PC-3 (cell line): ENCODE measurements at regions not wholly inside any gene's neighbourhood (a gene's known extent, or its start where the extent isn't known, plus 50 kb on each side); places are given as distances from the start of the nearest gene placed in this dataset.

Experiments
- ATAC-seq: fragments of 200-7000 bp; cut with Tn5 transposase; 2 replicates; pipeline ENCODE4 v1.9.1; 2020; ENCODE audit warnings: mild to moderate bottlenecking, moderate library complexity
- BruUV-seq: library from RNA; stranded (reverse); fragments of 400-500 nt; replicated peaks from 2 replicates; lab custom pipeline; 2021; lab: Mats Ljungman, UMichigan
- CTCF ChIA-PET: fragments of 300-600 bp; sonication (Branson Sonifier 250); formaldehyde crosslinking; loops from one replicate; lab custom pipeline; 2022; ENCODE audit warnings: antibody characterized with exemption; lab: Charles Lee
- POLR2A ChIA-PET: fragments of 300-600 bp; sonication (Branson Sonifier 250); formaldehyde crosslinking; loops from one replicate; lab custom pipeline; 2022; ENCODE audit warnings: antibody characterized with exemption; ENCODE audit not compliant: unreplicated experiment; lab: Charles Lee
- DNase-seq: peaks from one replicate; pipeline ENCODE4 v3.0.0-alpha.2; 2015
- H2AFZ ChIP-seq: fragments of 300-600 bp; sonication (generic); 2 replicates; pipeline ENCODE4 v1.6.0; 2016; ENCODE audit warnings: antibody characterized with exemption, low read length
- H3F3A ChIP-seq: fragments of 300-600 bp; sonication (generic); one replicate; pipeline ENCODE4 v1.6.0; 2017; ENCODE audit warnings: antibody characterized with exemption, low read length, control low read depth, mild to moderate bottlenecking; ENCODE audit not compliant: unreplicated experiment
- H3K27ac ChIP-seq: fragments of 300-600 bp; sonication (generic); 2 replicates; pipeline ENCODE4 v1.5.1; 2016; ENCODE audit warnings: mild to moderate bottlenecking, low read length
- H3K27me3 ChIP-seq: fragments of 300-600 bp; sonication (generic); 2 replicates; pipeline ENCODE4 v1.6.1; 2016; ENCODE audit warnings: low read length, mixed read lengths
- H3K36me3 ChIP-seq: fragments of 300-600 bp; sonication (generic); 2 replicates; pipeline ENCODE4 v1.6.1; 2016; ENCODE audit warnings: low read depth, mixed run types, low read length, mixed read lengths
- H3K4me1 ChIP-seq: fragments of 300-600 bp; sonication (generic); 2 replicates; pipeline ENCODE4 v1.5.1; 2016; ENCODE audit warnings: low read length; ENCODE audit not compliant: insufficient read depth
- H3K4me2 ChIP-seq: fragments of 300-600 bp; sonication (generic); 2 replicates; pipeline ENCODE4 v1.6.0; 2016; ENCODE audit warnings: low read length
- H3K4me3 ChIP-seq: fragments of 300-600 bp; sonication (generic); 2 replicates; pipeline ENCODE4 v1.5.1; 2016; ENCODE audit warnings: mild to moderate bottlenecking, low read length, mixed read lengths
- H3K79me2 ChIP-seq: fragments of 300-600 bp; sonication (generic); 2 replicates; pipeline ENCODE4 v1.6.1; 2017; ENCODE audit warnings: low read length, mixed read lengths
- H3K9ac ChIP-seq: fragments of 300-600 bp; sonication (generic); 2 replicates; pipeline ENCODE4 v1.6.0; 2016; ENCODE audit warnings: mild to moderate bottlenecking, low read length
- H3K9me2 ChIP-seq: fragments of 300-600 bp; sonication (generic); replicated peaks from 2 replicates; pipeline ENCODE4 v1.6.1; 2016; ENCODE audit warnings: mixed run types, low read length, mixed read lengths
- H3K9me3 ChIP-seq: fragments of 300-600 bp; sonication (generic); 2 replicates; pipeline ENCODE4 v1.6.1; 2016; ENCODE audit warnings: low read length, mixed read lengths
- H4K20me1 ChIP-seq: fragments of 300-600 bp; sonication (generic); 2 replicates; pipeline ENCODE4 v1.6.1; 2016; ENCODE audit warnings: low read length, mixed read lengths
- EZH2 ChIP-seq: fragments of 300-600 bp; sonication (generic); IDR thresholded peaks from one replicate; pipeline ENCODE4 v1.6.1; 2017; ENCODE audit warnings: antibody characterized with exemption, mild to moderate bottlenecking, low read length; ENCODE audit not compliant: unreplicated experiment
- EZH2phosphoT487 ChIP-seq: fragments of 300-600 bp; sonication (generic); IDR thresholded peaks from 2 replicates; pipeline ENCODE4 v1.6.1; 2018; ENCODE audit warnings: mild to moderate bottlenecking, antibody characterized with exemption, low read length, borderline replicate concordance
- intact Hi-C: fragments of 100-400 bp; cut with micrococcal nuclease; formaldehyde crosslinking; loops from 2 replicates; pipeline ENCODE4 v1.9.0; 2023
- TF ChIP-seq, protein P1 (sequence below): fragments of 300-600 bp; sonication (generic); conservative IDR thresholded peaks from 2 replicates; pipeline ENCODE4 v1.5.1; 2017; ENCODE audit warnings: antibody characterized with exemption, low read depth, mild to moderate bottlenecking, low read length

DNA sequence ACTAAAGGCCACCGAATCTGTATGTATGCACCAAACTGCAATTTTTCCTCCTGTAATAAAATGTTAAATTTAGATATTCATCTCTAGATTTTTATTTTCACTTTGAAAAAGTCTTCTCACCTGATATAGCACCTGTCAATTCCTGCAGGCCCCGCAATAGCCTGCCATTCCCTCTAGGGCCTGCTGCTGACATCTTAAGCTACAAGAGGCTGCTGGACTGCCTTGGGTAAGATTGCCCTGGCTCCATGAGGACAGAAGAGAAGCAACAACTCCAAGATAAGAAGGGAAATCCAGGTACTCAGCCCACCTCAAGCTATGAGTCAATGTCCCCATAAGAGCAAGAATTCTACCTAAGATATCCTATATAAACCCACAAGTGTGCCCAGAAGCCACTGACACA, 230.2 kb upstream of the AGTR2 start:
- Histone ChIP-seq H3K36me3 (no peaks in the 10 kb centered on the region), H2AFZ (no peak overlapping the region), H4K20me1 (no peaks in the 10 kb centered on the region), H3K9ac (no peak overlapping the region), H3K27me3 (no peaks in the 10 kb centered on the region), H3F3A (no peaks in the 10 kb centered on the region), H3K4me3 (no peak overlapping the region), H3K27ac (no peak overlapping the region), H3K9me2 (no peaks in the 10 kb centered on the region), H3K79me2 (no peaks in the 10 kb centered on the region), H3K9me3 (no peaks in the 10 kb centered on the region), H3K4me2 (0 out of 2 replicates have a peak overlapping the region, but pooled peaks have one; percentile 62), H3K4me1 (peaks cover 5% of the 10 kb centered on the region)
- intact Hi-C loops: loop anchor here (10.0 kb wide), 2 partner anchors 286 to 606 kb away; no protein-coding TSS in a partner anchor
- POLR2A ChIA-PET: no interaction called here
- BruUV-seq: no TSS peak
- DNase-seq: no peak
- ATAC-seq: peak; percentile 46
- TF ChIP-seq, protein P1, sequence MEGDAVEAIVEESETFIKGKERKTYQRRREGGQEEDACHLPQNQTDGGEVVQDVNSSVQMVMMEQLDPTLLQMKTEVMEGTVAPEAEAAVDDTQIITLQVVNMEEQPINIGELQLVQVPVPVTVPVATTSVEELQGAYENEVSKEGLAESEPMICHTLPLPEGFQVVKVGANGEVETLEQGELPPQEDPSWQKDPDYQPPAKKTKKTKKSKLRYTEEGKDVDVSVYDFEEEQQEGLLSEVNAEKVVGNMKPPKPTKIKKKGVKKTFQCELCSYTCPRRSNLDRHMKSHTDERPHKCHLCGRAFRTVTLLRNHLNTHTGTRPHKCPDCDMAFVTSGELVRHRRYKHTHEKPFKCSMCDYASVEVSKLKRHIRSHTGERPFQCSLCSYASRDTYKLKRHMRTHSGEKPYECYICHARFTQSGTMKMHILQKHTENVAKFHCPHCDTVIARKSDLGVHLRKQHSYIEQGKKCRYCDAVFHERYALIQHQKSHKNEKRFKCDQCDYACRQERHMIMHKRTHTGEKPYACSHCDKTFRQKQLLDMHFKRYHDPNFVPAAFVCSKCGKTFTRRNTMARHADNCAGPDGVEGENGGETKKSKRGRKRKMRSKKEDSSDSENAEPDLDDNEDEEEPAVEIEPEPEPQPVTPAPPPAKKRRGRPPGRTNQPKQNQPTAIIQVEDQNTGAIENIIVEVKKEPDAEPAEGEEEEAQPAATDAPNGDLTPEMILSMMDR: no peak
- CTCF ChIA-PET: no interaction called here

DNA sequence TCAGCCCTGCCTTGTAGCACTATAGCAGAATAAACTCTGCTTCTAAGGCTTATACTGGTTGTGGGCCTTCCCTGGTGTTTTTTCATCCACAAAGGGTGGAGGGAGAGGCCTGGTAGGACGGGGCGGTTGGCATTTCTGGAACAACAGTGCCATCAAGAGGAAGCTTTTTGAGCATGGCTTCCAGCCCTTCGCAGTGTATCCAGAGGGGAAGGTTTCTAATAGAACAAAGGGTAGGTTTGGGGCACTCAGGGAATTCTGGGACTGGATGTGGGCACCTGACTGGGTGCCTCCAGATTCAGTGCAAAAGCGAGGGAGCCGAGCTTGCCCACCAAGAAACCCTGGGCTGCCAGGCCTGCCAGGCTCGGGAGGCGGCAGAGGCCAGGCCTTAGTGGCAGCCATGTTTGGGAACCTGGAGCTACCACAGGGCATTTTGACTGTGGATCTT, 229.6 kb upstream of the AGTR2 start:
- Histone ChIP-seq H3K4me3 (no peak overlapping the region), H3K27me3 (no peaks in the 10 kb centered on the region), H3K9me2 (no peaks in the 10 kb centered on the region), H3K36me3 (no peaks in the 10 kb centered on the region), H3F3A (no peaks in the 10 kb centered on the region), H3K27ac (no peak overlapping the region), H3K4me2 (peak overlapping the region; percentile 62), H2AFZ (peak overlapping the region; percentile 76), H3K4me1 (peaks cover 5% of the 10 kb centered on the region), H3K9me3 (no peaks in the 10 kb centered on the region), H4K20me1 (no peaks in the 10 kb centered on the region), H3K79me2 (no peaks in the 10 kb centered on the region), H3K9ac (peak overlapping the region; percentile 52; the same call in 1 of the 2 replicates)
- POLR2A ChIA-PET: no interaction called here
- no TSS peak for BruUV-seq
- DNase-seq (peak; percentile 81), ATAC-seq (peak; percentile 88)
- TF ChIP-seq EZH2: no peak
- TF ChIP-seq, protein P1: peak; percentile 60
- TF ChIP-seq EZH2phosphoT487: no peak
- CTCF ChIA-PET: no interaction called here
- intact Hi-C loops: loop anchor here (10.0 kb wide), 2 partner anchors 286 to 606 kb away; no protein-coding TSS in a partner anchor

GRCh38 chrX:115941388-115941787, 229.2 kb upstream of the AGTR2 start:
- no peak for DNase-seq
- no peak overlapping the region for H3K27ac ChIP-seq
- ChIA-PET CTCF (no interaction called here), POLR2A (no interaction called here)
- no peaks in the 10 kb centered on the region for H3K79me2 ChIP-seq
- no TSS peak for BruUV-seq
- no peaks in the 10 kb centered on the region for H3F3A ChIP-seq
- no peak for ATAC-seq
- no peaks in the 10 kb centered on the region for H4K20me1 ChIP-seq
- peaks cover 5% of the 10 kb centered on the region for H3K4me1 ChIP-seq
- H3K36me3 ChIP-seq: no peaks in the 10 kb centered on the region
- H3K9ac ChIP-seq: peak overlapping the region; percentile 52; the same call in 1 of the 2 replicates
- intact Hi-C loops: loop anchor here (10.0 kb wide), 2 partner anchors 287 to 607 kb away; no protein-coding TSS in a partner anchor
- H3K9me3 ChIP-seq: no peaks in the 10 kb centered on the region
- no peak overlapping the region for H3K4me3 ChIP-seq
- H2AFZ ChIP-seq: peak overlapping the region; percentile 76
- H3K9me2 ChIP-seq: no peaks in the 10 kb centered on the region
- H3K27me3 ChIP-seq: no peaks in the 10 kb centered on the region
- TF ChIP-seq, protein P1: no peak
- no peak for TF ChIP-seq EZH2
- no peak for TF ChIP-seq EZH2phosphoT487
- H3K4me2 ChIP-seq: peak overlapping the region; percentile 62
